ENCODE measurements at regions not wholly inside any gene's neighbourhood (a gene's known extent, or its start where the extent isn't known, plus 50 kb on each side); places are given as distances from the start of the nearest gene placed in this dataset.

DNA sequence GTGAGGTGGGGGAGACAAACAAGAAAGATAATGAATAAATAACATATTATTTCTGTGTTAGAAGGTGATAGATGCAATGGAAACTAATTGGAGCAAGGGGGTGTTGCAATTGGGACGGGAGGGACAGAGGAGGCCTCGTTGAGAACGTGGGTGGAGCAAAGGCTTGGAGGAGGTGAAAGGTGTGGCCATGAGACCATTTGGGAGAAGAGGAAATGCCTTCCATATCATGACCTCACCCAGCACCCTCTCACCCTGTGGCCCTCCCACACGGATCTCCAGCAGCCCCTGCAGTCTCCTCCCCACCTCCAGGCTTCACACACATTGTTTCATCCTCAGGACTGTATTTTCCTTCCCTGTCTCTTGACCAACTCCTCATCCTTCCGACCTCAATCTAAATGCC, 85.3 kb upstream of the ARHGAP29 start:
- H3K4me2 ChIP-seq (ENCODE audit: low read depth, low read length, poor library complexity, severe bottlenecking) = no peak overlapping the region
- H4K20me1 ChIP-seq (ENCODE audit: insufficient read depth, low read depth, low read length) = no peaks in the 10 kb centered on the region
- H3K27ac ChIP-seq (ENCODE audit: low read length) = no peak overlapping the region
- no peaks in the 10 kb centered on the region for H3K79me2 ChIP-seq (ENCODE audit: low read length)
- no peak overlapping the region for H3K9ac ChIP-seq (ENCODE audit: low read length)
- no peak overlapping the region for H3K4me3 ChIP-seq (ENCODE audit: low read length)
- H3K9me2 ChIP-seq (replicated peaks; ENCODE audit: insufficient read depth, low read length) = no peaks in the 10 kb centered on the region
- no peaks in the 10 kb centered on the region for H3K4me1 ChIP-seq (ENCODE audit: low read length)
- no peaks in the 10 kb centered on the region for H3K27me3 ChIP-seq (ENCODE audit: low read length)
- H2AFZ ChIP-seq (ENCODE audit: low read length) = no peak overlapping the region
- no peaks in the 10 kb centered on the region for H3K36me3 ChIP-seq (ENCODE audit: insufficient read depth, low read length)
- no peaks in the 10 kb centered on the region for H3K9me3 ChIP-seq (ENCODE audit: low read length)
- no peak for DNase-seq

DNA sequence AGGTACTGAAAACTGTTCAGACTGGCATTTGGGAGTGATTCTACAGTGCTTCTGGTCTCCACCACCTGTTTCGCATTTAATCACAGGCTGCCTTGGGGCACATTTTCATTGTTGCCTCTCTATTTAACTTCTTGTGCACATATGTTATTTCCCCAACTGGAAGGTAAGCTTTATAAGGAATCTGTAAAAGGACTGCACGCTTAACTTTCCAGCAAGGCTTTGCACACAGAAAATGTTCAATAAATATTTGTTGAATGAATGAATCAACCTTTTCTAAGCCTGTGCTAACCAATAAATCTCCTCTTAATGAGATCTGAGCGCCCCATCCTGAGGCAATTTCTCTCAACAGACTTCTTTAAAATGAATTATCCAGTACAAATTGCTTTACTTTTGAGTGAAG, 84.3 kb upstream of the ARHGAP29 start:
- H4K20me1 ChIP-seq (ENCODE audit: insufficient read depth, low read depth, low read length) = no peaks in the 10 kb centered on the region
- no peaks in the 10 kb centered on the region for H3K9me3 ChIP-seq (ENCODE audit: low read length)
- no peak overlapping the region for H3K4me3 ChIP-seq (ENCODE audit: low read length)
- no peaks in the 10 kb centered on the region for H3K27me3 ChIP-seq (ENCODE audit: low read length)
- no peak overlapping the region for H3K4me2 ChIP-seq (ENCODE audit: low read depth, low read length, poor library complexity, severe bottlenecking)
- H3K27ac ChIP-seq (ENCODE audit: low read length) = no peak overlapping the region
- H3K9ac ChIP-seq (ENCODE audit: low read length) = no peak overlapping the region
- H2AFZ ChIP-seq (ENCODE audit: low read length) = no peak overlapping the region
- no peaks in the 10 kb centered on the region for H3K79me2 ChIP-seq (ENCODE audit: low read length)
- H3K36me3 ChIP-seq (ENCODE audit: insufficient read depth, low read length) = no peaks in the 10 kb centered on the region
- DNase-seq = no peak
- no peaks in the 10 kb centered on the region for H3K9me2 ChIP-seq (replicated peaks; ENCODE audit: insufficient read depth, low read length)
- H3K4me1 ChIP-seq (ENCODE audit: low read length) = no peaks in the 10 kb centered on the region

DNA sequence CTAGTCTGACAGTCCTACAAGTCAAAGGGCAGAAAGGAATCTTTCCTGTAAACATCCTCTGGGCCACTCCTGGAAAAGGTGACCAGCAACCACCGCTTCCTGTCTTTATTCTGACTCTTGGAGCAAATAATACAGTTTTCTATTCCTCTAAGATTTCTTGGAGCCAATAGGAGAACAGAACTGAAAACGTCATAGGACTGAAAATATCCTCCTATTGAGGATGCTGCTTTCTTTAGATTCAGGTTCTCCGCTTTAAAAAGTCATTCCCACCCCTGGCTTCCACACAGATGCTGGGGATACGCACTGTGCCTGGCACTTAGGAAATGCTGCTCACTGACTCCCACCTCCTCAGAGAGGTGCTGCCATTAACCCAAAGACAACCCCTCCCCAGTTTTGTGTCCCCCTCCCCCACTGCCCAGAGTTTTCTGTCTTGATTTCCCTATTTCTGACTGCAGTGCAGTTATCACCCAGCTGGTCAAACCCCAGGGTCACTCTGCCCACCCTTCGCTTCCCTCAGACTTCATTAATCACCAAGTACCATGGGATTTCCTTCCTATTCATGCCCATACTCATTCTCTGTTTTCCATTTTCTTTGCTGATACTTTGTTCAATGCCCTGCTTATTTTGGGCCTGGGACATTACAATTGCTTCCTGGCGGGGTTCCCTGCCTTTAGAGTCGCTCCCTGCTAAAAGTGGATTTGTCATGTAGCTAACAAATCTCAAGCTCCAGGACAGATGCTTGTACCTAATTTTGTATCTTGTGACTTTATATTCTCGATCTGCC, 82.1 kb upstream of the ARHGAP29 start:
- H3K9ac ChIP-seq (ENCODE audit: low read length) = no peak overlapping the region
- H3K79me2 ChIP-seq (ENCODE audit: low read length) = no peaks in the 10 kb centered on the region
- no peaks in the 10 kb centered on the region for H4K20me1 ChIP-seq (ENCODE audit: insufficient read depth, low read depth, low read length)
- H3K4me3 ChIP-seq (ENCODE audit: low read length) = no peak overlapping the region
- no peak for DNase-seq
- no peaks in the 10 kb centered on the region for H3K27me3 ChIP-seq (ENCODE audit: low read length)
- no peaks in the 10 kb centered on the region for H3K4me1 ChIP-seq (ENCODE audit: low read length)
- H3K27ac ChIP-seq (ENCODE audit: low read length) = no peak overlapping the region
- no peaks in the 10 kb centered on the region for H3K36me3 ChIP-seq (ENCODE audit: insufficient read depth, low read length)
- no peak overlapping the region for H2AFZ ChIP-seq (ENCODE audit: low read length)
- H3K9me2 ChIP-seq (replicated peaks; ENCODE audit: insufficient read depth, low read length) = no peaks in the 10 kb centered on the region
- no peaks in the 10 kb centered on the region for H3K9me3 ChIP-seq (ENCODE audit: low read length)
- H3K4me2 ChIP-seq (ENCODE audit: low read depth, low read length, poor library complexity, severe bottlenecking) = no peak overlapping the region

DNA sequence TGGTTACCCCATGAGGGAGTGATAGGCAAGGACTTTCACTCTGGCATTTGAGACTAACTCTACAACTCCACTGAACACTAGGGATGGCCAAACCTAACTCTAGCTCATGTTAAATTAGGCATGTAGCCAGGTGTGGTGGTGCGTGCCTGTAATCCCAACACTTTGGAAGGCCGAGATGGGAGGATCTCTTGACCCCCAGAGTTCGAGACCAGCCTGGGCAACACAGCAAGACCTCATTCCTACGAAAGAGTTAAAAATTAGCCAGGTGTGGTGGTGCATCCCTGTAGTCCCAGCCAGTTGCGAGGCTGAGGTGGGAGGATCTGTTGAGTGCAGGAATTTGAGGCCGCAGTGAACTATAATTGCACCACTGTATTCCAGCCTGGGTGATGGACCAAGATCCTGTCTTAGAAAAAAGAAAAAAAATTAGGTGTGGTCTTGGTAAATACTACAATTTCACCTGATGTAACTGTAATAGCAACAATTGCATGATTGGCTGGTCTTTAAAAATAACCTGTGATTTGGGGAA, 81.2 kb upstream of the ARHGAP29 start:
- no peaks in the 10 kb centered on the region for H3K27me3 ChIP-seq (ENCODE audit: low read length)
- H3K79me2 ChIP-seq (ENCODE audit: low read length) = no peaks in the 10 kb centered on the region
- H3K9me2 ChIP-seq (replicated peaks; ENCODE audit: insufficient read depth, low read length) = no peaks in the 10 kb centered on the region
- H3K9me3 ChIP-seq (ENCODE audit: low read length) = no peaks in the 10 kb centered on the region
- H3K9ac ChIP-seq (ENCODE audit: low read length) = no peak overlapping the region
- H2AFZ ChIP-seq (ENCODE audit: low read length) = no peak overlapping the region
- H3K4me3 ChIP-seq (ENCODE audit: low read length) = no peak overlapping the region
- H4K20me1 ChIP-seq (ENCODE audit: insufficient read depth, low read depth, low read length) = no peaks in the 10 kb centered on the region
- H3K27ac ChIP-seq (ENCODE audit: low read length) = no peak overlapping the region
- H3K4me1 ChIP-seq (ENCODE audit: low read length) = no peaks in the 10 kb centered on the region
- DNase-seq = no peak
- no peaks in the 10 kb centered on the region for H3K36me3 ChIP-seq (ENCODE audit: insufficient read depth, low read length)
- no peak overlapping the region for H3K4me2 ChIP-seq (ENCODE audit: low read depth, low read length, poor library complexity, severe bottlenecking)

DNA sequence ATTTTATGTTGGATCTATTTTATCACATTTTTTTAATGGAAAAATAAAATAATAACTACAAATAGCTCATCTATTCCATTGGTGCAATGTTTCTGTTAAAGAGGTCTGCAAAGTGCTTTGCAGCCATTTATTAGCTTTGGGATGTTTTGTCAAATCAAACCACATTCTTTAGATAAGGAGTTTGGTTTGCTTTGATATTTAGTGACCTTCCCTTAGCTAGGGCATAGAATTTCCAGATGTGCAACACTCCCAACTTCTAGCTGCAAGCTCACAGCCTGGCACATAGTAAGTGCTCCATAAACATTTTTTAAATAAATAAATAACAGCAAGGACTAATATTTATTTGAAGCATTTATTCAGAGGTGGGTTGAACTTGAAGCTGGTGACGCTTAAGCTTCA, 80.4 kb upstream of the ARHGAP29 start:
- Histone ChIP-seq H3K9me3 (ENCODE audit: low read length) (no peaks in the 10 kb centered on the region), H3K4me3 (ENCODE audit: low read length) (no peak overlapping the region), H2AFZ (ENCODE audit: low read length) (no peak overlapping the region), H3K4me2 (ENCODE audit: low read depth, low read length, poor library complexity, severe bottlenecking) (no peak overlapping the region), H3K36me3 (ENCODE audit: insufficient read depth, low read length) (no peaks in the 10 kb centered on the region), H4K20me1 (ENCODE audit: insufficient read depth, low read depth, low read length) (no peaks in the 10 kb centered on the region), H3K79me2 (ENCODE audit: low read length) (no peaks in the 10 kb centered on the region), H3K9ac (ENCODE audit: low read length) (no peak overlapping the region), H3K4me1 (ENCODE audit: low read length) (no peaks in the 10 kb centered on the region), H3K27ac (ENCODE audit: low read length) (no peak overlapping the region), H3K27me3 (ENCODE audit: low read length) (no peaks in the 10 kb centered on the region), H3K9me2 (replicated peaks; ENCODE audit: insufficient read depth, low read length) (no peaks in the 10 kb centered on the region)
- no peak for DNase-seq

DNA sequence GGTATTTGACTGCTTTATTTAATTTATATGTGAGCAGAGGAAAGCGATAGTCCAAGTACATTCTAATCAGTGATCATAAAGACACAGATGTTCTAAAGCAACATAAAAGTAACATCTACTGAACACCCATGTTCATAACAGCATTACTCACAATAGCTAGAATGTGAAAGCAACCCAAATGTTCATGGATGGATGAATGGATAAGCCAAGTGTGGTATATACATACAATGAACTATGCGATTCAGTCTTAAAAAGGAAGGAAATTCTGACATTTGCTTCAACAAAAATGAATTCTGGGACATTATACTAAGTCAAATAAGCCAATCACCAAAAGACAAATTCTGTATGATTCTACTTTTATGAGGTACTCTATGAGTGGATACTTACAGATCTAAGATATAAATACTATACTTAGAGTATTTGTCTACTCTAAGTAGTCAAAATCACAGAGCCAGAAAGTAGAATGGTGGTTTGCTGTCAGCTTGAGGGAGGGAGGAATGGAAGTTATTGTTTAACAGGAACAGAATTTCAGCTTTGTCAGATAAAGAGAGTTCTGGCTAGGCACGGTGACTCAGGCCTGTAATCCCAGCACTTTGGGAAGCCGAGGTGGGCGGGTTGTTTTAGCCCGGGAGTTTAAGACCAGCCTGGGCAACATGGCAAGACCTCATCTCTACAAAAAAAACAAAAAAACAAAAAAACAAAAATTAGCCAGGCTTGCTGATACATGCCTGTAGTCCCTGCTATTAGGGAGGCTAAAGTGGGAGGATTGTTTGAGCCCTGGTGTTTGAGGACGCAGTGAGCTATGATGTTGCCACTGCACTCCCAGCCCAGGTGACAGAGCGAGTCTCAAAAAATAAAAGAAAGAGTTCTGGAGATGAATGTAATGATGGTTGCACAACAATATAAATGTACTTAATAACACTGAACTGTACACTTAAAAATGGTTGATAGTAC, 79.7 kb upstream of the ARHGAP29 start:
- no peak overlapping the region for H3K9ac ChIP-seq (ENCODE audit: low read length)
- H3K4me1 ChIP-seq (ENCODE audit: low read length) = no peaks in the 10 kb centered on the region
- no peaks in the 10 kb centered on the region for H3K36me3 ChIP-seq (ENCODE audit: insufficient read depth, low read length)
- H3K4me2 ChIP-seq (ENCODE audit: low read depth, low read length, poor library complexity, severe bottlenecking) = no peak overlapping the region
- no peak overlapping the region for H3K27ac ChIP-seq (ENCODE audit: low read length)
- H3K9me2 ChIP-seq (replicated peaks; ENCODE audit: insufficient read depth, low read length) = no peaks in the 10 kb centered on the region
- H4K20me1 ChIP-seq (ENCODE audit: insufficient read depth, low read depth, low read length) = no peaks in the 10 kb centered on the region
- H3K4me3 ChIP-seq (ENCODE audit: low read length) = no peak overlapping the region
- no peaks in the 10 kb centered on the region for H3K27me3 ChIP-seq (ENCODE audit: low read length)
- DNase-seq = no peak
- H3K9me3 ChIP-seq (ENCODE audit: low read length) = no peaks in the 10 kb centered on the region
- no peaks in the 10 kb centered on the region for H3K79me2 ChIP-seq (ENCODE audit: low read length)
- H2AFZ ChIP-seq (ENCODE audit: low read length) = no peak overlapping the region

DNA sequence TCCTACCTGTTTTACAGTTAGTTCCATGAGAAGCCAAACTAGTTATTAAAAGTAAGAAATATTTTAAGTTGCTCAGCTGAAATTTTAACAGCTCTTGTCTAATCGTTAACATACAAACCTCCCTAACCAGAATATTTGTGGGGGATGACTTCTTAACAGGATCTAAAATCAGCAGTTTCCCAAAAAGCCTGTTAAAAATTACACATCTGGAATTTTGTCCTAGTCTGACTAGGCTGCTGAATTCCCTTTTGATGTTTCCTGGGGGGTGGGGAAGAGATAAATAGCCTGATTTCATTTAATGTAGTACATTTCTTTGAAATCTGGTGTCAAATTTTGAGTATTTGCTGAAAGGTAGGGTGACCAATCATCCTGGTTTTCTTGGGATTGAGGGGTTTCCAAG, 78.8 kb upstream of the ARHGAP29 start:
- Histone ChIP-seq H3K9ac (ENCODE audit: low read length) (no peak overlapping the region), H3K27me3 (ENCODE audit: low read length) (no peaks in the 10 kb centered on the region), H3K27ac (ENCODE audit: low read length) (no peak overlapping the region), H3K9me2 (replicated peaks; ENCODE audit: insufficient read depth, low read length) (no peaks in the 10 kb centered on the region), H2AFZ (ENCODE audit: low read length) (no peak overlapping the region), H3K36me3 (ENCODE audit: insufficient read depth, low read length) (no peaks in the 10 kb centered on the region), H3K4me3 (ENCODE audit: low read length) (no peak overlapping the region), H3K9me3 (ENCODE audit: low read length) (no peaks in the 10 kb centered on the region), H3K79me2 (ENCODE audit: low read length) (no peaks in the 10 kb centered on the region), H4K20me1 (ENCODE audit: insufficient read depth, low read depth, low read length) (no peaks in the 10 kb centered on the region), H3K4me2 (ENCODE audit: low read depth, low read length, poor library complexity, severe bottlenecking) (no peak overlapping the region), H3K4me1 (ENCODE audit: low read length) (no peaks in the 10 kb centered on the region)
- DNase-seq = no peak

DNA sequence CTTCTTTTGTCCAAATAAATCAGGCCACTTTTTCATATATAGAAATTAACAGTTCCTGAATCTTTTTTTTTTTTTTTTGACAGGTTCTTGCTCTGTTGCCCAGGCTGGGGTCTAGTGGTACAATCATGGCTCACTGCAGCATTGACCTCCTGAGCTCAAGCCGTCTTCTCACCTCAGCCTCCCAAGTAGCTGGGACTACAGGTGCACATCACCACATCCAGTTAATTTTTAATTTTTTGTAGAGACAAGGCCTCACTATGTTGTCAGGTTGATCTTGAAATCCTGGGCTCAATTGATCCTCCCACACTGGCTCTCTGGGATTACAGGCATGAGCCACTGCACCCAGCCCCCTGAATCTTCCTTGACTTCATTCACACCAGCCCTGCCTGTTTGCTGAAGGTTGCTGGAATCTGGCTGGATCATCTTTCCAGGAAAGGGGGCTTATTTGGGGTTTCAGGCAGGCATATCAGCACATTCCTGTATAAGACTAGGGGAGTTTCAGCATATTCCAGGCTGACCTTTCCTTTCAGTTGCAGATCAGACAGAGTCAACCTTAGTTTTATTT, 78.2 kb upstream of the ARHGAP29 start:
- H3K4me1 ChIP-seq (ENCODE audit: low read length) = no peaks in the 10 kb centered on the region
- DNase-seq = no peak
- no peaks in the 10 kb centered on the region for H3K9me3 ChIP-seq (ENCODE audit: low read length)
- no peak overlapping the region for H3K9ac ChIP-seq (ENCODE audit: low read length)
- no peaks in the 10 kb centered on the region for H3K27me3 ChIP-seq (ENCODE audit: low read length)
- H4K20me1 ChIP-seq (ENCODE audit: insufficient read depth, low read depth, low read length) = no peaks in the 10 kb centered on the region
- no peak overlapping the region for H3K4me2 ChIP-seq (ENCODE audit: low read depth, low read length, poor library complexity, severe bottlenecking)
- H3K4me3 ChIP-seq (ENCODE audit: low read length) = no peak overlapping the region
- no peak overlapping the region for H3K27ac ChIP-seq (ENCODE audit: low read length)
- no peaks in the 10 kb centered on the region for H3K36me3 ChIP-seq (ENCODE audit: insufficient read depth, low read length)
- H3K9me2 ChIP-seq (replicated peaks; ENCODE audit: insufficient read depth, low read length) = no peaks in the 10 kb centered on the region
- H3K79me2 ChIP-seq (ENCODE audit: low read length) = no peaks in the 10 kb centered on the region
- H2AFZ ChIP-seq (ENCODE audit: low read length) = no peak overlapping the region

All from Karpas-422 (cell line).